ELR (cell line): ENCODE measurements at regions not wholly inside any gene's neighbourhood (a gene's known extent, or its start where the extent isn't known, plus 50 kb on each side); places are given as distances from the start of the nearest gene placed in this dataset.
"Not testable (repeated sequence)": the region's sequence is repeated elsewhere in the genome, so short reads cannot be mapped to it uniquely, and the experiment has no call there.

Experiments
- DNase-seq: peaks from one replicate; pipeline ENCODE4 v3.0.0-alpha.2; 2015; ENCODE audit warnings: low read depth

DNA sequence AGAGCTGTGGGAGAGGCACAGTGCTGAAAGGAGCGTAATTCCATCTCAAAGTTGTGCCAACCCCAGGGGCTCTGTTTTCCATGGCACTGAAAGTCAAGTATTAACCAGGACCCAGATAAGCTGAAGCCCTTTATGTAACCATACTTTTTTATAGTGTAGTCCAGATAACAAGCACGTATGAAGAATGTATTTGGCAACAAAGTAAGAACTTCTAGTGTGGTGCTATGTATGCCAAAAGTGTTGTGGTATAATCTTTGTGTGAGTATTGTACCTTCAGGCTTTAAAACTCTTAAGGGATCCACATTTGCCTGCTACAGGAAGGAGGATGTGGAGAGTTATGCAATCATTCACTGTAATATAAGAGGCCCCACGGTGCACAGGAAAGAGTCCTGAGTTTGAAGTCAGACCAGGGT lies 129.4 kb downstream of the IBTK start:
- DNase-seq = no peak

DNA sequence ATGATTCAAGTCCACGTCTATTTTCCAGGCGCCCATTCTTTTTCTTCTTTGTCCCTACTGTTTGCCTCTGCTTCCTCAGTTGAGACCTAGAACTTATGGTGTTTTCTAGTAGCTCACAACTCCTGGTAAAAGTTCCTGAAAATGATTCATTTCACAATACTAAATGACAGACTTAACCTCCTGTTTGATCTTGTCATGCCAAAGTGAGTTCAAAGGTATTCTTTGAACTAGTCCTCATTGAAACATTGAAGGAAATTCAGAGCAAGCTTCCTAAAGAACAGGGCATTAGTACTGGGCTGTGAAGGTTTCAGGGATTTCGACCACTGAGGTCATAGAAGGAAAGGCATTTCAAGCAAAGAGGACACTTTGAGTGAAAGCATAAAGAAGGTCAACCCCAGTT lies 132.8 kb downstream of the IBTK start:
- no peak for DNase-seq

DNA sequence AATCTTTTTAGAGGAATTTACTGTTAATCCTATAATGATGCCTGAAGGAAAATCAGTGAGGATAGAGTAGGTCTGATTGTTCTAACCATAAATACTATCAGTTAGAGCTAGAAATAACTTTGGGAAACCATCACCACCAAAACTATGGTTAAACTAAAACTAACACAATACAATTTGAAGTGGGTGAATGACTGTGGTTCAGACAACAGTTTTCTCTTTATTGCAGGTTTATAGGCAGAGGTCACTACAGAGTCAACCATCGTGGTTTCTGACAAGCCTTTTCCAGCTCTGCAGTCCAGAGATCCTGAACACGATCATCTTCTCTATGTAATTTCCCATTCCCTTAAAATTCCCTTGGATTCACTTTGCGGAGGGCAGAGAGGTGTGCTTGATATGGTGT lies 134.3 kb downstream of the IBTK start:
- no peak for DNase-seq

DNA sequence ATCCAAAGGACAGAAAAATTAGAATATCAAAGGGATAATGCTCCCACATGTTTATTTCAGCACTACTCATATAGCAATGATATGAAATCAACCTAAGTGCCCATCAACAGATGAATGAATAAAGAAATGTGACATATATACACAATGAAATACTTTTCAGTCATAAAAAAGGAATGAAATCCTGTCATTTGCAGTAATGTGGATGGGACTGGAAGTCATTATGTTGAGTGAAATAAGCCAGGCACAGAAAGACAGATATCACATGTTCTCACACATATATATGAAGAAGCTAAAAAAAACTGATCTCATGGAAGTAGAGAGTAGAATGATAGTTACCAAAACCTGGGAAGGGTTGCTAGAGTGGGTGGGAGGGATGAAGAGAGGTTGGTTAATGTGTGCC lies 135.7 kb downstream of the IBTK start:
- no peak for DNase-seq

DNA sequence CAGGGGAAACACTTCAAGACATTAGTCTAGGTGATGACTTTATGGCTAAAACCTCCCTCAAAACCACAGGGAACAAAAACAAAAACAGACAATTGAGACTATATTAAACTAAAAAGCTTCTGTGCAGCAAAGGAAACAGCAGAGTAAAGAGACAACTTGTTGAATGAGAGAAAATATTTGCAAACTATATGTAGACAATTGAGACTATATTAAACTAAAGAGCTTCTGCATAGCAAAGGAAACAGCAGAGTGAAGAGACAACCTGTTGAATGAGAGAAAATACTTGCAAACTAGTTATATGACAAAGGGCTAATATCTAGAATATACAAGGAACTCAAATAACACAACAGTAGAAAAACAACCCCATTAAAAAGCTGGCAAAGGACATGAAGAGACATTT lies 136.4 kb downstream of the IBTK start:
- DNase-seq = no peak

DNA sequence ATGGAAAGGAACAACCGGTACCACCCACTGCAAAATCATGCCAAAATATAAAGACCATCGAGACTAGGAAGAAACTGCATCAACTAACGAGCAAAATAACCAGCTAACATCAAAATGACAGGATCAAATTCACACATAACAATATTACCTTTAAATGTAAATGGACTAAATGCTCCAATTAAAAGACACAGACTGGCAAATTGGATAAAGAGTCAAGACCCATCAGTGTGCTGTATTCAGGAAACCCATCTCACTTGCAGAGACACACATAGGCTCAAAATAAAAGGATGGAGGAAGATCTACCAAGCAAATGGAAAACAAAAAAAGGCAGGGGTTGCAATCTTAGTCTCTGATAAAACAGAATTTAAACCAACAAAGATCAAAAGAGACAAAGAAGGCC lies 144.4 kb downstream of the IBTK start:
- not testable (repeated sequence) for DNase-seq

DNA sequence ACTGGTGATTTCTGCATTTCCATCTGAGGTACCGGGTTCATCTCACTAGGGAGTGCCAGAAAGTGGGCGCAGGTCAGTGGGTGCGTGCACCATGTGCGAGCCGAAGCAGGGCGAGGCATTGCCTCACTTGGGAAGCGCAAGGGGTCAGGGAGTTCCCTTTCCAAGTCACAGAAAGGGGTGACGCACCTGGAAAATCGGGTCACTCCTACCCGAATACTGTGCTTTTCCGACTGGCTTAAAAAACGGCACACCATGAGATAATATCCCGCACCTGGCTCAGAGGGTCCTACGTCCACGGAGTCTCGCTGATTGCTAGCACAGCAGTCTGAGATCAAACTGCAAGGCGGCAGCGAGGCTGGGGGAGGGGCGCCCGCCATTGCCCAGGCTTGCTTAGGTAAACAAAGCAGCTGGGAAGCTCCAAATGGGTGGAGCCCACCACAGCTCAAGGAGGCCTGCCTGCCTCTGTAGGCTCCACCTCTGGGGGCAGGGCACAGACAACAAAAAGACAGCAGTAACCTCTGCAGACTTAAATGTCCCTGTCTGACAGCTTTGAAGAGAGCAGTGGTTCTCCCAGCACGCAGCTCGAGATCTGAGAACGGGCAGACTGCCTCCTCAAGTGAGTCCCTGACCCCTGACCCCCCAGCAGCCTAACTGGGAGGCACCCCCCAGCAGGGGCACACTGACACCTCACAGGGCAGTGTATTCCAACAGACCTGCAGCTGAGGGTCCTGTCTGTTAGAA lies 146.0 kb downstream of the IBTK start:
- DNase-seq = not testable (repeated sequence)

DNA sequence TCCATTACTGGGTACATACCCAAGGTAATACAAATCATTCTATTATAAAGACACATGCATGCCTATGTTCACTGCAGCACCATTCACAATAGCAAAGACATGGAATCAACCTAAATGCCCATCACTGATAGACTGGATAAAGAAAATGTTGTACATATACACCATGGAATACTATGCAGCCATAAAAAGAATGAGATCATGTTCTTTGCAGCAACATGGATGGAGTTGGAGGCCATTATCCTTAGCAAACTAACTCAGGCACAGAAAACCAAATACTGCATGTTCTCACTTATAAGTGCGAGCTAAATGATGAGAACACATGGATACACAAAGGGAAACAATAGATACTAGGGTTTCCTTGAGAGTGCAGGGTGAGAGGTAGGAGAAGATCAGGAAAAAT lies 146.8 kb downstream of the IBTK start:
- DNase-seq = not testable (repeated sequence)

DNA sequence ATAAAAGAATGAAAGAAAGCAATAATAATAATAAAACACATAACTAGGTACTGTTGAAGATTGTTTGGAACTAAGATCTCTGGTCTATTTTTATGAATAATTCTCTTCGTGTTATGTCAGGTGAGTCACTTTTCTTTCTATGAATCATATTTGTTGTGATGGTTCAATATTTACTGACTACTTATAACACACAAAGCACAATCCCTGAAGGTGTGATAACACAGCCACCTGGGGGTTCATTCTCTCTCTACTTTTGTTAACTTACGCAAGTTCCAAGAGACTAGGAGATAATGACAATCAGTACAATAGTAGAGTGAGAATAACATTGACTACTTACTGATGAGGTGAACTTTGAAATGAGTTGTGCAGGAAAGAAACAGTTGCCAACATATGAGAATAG lies 149.9 kb downstream of the IBTK start:
- peak; percentile 16 for DNase-seq

DNA sequence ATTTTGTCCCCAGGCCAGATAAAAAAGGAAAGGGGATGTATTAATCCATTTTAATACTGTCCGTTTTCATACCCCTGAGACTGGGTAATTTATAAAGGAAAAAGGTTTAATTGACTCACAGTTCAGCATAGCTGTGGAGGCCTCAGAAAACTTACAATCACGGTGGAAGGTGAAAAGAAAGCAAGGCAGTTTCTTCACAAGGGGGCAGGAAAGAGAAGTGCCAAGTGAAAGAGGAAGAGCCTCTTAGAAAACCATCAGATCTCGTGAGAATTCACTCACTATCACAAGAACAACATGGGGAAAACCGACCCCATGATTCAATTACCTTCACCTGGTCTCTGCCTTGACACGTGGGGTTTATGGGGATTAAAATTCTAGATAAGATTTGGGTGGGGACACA lies 152.5 kb downstream of the IBTK start:
- DNase-seq = no peak

DNA sequence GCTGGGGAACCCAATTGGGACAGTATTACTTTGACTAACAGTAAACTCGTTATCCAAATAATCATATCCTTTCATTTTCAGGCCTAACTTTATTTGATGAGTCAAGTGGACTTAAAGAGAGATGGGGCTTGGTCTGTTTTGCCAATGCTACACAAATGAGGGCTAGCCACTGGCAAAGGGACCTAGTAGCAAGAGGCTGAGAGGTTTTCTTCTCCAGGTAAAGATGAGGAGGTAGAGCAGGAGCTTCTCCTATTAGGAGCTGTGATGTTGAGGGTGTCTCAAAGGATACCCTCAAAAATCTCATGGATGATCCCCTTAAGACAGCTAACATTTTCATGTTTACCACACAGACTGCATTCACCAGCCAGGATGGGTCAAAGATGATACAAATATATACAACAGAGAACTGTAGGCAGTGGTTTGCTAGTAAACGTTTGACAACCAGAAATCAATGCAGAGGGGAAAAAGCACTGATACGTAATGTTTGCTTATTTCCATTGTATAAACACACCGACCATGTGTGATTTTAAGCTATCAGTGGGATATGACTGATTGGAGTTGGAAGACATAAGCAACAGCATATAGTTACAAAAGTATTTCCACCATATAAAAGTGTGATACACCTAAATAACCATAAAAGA lies 153.3 kb downstream of the IBTK start:
- no peak for DNase-seq

DNA sequence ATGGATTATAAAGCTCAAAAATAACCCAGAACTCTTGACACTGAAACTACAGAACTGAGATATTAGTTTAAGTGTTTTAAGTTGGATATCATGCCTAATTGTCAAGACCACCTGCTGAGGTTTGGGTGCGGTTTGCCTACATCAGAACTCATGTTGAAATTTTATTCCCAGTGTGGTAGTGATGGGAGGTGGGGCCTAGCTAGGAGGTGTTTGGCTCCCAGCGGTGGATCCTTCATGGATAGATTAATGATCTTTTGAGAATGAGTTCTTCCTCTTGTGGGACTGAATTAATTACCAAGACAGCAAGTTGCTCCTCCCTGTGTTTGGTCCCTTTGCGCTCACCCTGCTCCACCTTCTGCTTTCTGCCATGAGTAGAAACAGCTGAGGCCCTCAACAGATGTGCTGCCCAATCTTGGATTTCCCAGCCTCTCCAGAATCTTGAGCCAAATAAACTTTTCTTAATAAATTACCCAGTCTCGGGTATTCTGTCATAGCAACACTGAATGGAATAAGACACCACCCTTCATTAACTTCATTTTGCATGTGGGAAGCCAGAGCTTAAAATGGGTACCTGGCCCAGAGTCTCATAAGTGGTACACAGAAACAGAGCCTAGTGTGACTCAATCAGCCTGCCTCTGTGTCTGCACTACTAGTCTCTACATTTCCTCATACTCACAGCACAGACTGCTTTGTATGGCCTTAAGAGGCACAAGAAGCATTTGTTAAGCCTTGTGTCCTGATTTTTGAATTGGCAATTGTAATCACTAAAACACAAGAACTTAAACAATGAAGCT lies 158.4 kb downstream of the IBTK start:
- DNase-seq = no peak

DNA sequence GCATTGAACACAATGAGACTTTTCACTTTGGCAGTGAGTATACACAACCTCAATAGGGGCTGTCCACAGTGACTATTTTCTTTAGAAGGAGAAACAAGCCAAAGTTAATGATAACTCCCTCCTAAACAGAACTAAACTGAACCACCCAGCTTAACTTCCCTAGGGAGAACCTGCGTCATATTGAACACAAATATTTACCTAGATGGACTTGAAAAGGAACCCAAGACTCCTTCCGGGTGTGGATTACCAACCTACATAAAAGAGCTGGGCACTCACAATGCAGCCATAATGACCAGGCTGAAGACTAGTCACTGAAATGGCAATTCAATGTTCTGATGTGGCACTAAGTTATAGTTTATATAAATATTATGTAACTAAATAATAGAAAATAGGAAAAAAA lies 160.6 kb downstream of the IBTK start:
- no peak for DNase-seq

DNA sequence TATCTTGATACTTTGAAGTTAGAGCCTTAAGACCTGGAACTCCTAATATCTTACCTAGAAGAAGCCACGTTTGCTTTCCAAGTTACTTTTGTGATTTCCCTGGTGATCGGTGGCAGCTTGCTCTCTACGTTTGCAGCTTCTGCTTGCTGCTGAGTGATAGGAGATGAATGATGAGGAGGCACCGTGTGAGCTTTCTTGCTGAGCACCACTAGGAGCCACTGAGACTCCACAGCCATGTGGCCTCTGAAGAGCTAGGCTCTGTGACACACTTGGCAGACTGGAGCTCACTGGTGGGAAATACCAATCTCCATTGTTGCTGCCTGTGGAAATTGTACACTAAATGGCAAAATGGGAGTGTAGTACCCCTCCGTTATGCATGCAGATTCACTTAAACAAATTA lies 161.8 kb downstream of the IBTK start:
- DNase-seq = no peak

DNA sequence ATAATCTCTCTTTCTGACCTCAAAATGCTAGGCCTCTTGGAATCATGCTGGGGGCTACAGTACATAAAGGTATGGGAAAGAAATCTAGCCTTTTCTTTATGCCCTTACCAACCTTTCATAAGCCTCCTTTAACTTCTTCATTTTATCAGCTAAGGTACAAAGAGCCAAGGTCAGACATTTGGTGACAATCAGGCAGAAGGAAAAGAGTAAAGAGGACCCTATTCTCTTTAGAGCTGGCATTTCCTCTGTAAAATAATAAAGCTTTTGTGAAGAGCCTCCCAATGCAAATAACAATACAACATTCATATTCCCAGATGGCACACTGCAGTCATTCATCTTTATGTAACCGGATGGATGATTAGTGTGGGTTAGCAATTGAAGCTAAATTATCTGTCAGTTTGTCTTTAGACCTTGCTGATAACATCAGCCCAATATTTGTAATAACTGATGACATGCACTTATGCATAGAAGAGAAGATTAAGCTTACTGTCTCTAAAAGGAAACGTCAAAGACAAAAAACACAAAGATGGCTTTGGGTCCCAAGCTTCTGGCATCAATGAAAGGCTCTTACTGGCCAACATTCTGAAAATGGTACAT lies 163.1 kb downstream of the IBTK start:
- DNase-seq = no peak

DNA sequence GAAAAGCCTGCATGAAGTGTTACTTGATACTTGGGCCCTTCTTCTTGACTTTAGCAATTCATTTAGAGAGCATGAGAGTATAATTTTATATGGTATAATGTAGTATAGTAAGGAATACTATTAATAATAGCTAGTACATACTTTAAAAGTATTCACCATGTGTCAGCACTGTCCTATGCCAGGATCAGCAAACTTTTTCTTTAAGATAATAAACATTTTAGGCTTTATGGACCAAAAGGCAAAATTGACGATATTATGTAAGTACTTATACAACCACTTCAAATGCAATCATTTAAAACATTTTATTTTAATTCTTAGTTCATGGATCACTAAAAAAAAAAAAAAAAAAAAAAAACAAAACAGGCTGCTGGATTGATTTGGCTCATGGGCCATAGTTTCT lies 163.9 kb downstream of the IBTK start:
- DNase-seq = no peak

DNA sequence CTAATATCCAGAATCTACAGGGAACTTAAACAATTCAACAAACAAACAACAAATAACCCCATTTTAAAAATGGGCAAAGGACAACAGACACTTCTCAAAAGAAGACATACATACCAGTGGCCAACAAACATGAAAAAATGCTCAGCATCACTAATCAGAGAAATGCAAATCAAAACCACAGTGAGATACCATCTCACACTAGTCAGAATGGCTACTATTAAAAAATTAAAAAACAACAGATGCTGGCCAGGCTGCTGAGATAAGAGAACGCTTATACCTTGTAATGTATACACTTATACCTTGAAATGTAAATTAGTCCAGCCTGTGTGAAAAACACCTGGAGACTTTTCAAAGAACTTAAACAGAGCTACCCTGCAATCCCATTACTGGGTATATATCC lies 166.8 kb downstream of the IBTK start:
- DNase-seq = no peak

DNA sequence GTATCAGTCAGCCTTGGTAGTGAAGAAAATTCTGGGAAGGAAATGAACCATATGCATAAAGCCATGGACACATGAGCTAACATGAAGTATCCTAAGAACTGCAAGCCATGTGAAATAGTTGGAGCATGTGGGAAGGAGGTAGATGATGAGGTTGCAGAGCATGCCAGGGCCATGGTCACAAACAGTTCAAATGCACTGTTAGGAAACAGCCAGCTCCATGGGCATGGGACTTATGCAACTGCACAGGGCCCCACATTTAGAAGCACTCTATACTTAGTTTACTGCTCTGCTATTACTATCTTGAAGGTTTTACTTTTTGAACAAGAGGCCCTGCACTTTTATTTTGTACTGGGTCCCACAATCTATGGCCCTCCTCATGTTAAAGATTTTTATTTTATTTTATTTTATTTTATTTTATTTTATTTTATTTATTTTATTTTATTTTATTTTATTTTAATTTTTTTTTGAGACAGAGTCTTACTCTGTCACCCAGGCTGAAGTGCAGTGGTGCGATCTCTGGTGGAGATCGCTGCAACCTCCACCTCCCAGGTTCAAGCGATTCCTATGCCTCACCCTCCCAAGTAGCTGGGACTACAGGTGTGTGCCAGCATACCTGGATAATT lies 169.1 kb downstream of the IBTK start:
- no peak for DNase-seq

DNA sequence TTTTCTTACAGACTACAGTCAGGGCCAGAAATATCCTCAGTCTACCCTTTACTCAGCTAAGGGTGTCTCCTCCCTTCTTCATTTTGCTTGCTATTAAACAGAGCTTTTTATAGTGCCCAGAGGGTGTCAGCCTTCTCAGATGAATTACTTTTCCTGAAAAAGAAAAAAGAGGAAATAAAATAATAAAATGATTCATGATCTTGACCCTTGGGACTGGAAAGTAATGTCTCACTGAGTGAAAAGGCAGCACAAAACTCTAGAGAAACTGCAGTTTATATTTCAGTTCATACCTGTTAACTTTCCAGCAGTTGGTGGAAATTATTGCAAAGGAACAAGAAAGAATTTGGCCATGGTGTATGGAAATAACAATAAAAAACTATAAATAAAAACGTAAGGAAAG lies 170.6 kb downstream of the IBTK start:
- DNase-seq = no peak

DNA sequence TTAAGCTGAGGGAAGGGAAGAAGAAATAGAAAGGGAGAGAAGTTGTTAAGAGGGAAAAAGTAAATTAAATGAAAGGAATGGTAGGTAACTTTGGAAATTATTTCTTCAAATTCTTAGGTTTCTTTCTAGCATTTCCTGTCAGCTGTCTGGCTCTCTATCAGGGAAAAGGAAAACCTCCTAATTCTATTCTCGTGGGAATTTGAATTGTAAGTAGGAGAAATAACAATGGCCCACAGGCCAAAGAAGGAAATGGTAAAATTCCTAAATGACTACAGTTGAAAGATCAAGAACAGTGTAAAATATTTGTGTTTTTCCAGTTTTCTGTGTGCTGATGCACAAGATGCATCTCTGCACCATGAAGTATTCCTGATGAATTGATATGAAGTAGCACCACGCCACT lies 173.0 kb downstream of the IBTK start:
- no peak for DNase-seq

DNA sequence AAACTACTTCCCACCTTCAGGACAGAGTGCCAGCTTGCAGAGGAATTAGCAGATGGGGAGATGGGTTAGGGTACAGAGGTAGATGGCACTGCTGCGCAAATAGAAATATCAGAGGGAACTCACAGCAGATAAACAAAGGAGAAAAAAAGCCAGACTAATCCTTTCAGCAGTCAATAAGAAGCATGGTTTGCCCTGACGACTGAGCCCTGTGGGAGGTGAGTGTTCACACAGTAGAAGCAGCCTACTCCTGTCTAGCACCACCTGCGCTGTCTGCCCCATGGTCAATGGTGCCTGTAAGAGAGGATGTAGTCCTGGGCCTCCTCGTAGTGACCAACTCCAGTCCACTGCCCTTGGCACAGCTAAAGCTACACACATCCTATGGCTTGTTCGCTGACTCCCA lies 174.1 kb downstream of the IBTK start:
- no peak for DNase-seq

DNA sequence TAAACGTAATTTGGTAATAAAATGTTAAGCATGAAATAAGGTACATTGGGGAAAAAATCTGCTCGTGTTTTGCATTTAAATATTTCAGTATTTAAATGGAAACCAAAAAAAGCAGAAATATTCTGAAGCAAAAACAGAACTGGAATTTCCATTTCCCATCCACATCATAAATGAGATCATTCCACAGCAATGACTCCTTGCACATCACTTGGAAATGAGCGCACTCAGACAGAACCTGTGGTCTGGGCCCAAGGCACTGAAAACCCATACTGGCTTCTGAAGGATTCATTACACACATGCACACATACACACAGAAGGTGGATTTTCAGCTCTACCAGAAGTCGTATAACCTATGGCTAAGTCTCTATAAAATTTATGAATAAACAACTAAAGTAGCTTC lies 174.8 kb downstream of the IBTK start:
- DNase-seq = peak; percentile 77
